22Rv1 (cell line): ENCODE measurements at regions not wholly inside any gene's neighbourhood (a gene's known extent, or its start where the extent isn't known, plus 50 kb on each side); places are given as distances from the start of the nearest gene placed in this dataset.

ENCODE experiments used
- ZFX ChIP-seq: fragments of 450-650 bp; IDR thresholded peaks from 2 replicates; pipeline ENCODE4 v1.6.1; 2017; ENCODE audit warnings: antibody characterized with exemption, borderline replicate concordance
- TF ChIP-seq, protein P1 (sequence below): fragments of 450-650 bp; IDR thresholded peaks from 2 replicates; pipeline ENCODE4 v1.5.1; 2017; ENCODE audit warnings: mild to moderate bottlenecking

DNA sequence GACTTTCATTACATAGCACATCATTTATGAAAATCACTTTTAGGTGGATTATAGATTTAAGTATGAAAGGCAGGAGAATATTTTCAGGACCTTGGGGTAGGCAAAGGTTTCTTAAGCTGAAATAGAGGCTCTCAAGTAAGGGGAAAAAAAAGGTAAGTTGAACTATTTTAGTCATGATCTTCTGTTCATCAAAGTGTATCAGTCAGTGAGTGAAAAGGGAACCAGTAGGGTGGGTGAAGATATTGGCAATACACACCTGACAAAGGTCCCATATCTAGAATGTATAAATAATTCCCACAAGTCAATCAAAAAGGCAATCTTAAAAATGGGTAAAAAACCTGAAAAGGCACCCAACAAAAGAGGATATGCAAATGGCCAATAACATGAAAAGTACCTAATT is 218.6 kb downstream of the KLF13 start:
- TF ChIP-seq, protein P1, sequence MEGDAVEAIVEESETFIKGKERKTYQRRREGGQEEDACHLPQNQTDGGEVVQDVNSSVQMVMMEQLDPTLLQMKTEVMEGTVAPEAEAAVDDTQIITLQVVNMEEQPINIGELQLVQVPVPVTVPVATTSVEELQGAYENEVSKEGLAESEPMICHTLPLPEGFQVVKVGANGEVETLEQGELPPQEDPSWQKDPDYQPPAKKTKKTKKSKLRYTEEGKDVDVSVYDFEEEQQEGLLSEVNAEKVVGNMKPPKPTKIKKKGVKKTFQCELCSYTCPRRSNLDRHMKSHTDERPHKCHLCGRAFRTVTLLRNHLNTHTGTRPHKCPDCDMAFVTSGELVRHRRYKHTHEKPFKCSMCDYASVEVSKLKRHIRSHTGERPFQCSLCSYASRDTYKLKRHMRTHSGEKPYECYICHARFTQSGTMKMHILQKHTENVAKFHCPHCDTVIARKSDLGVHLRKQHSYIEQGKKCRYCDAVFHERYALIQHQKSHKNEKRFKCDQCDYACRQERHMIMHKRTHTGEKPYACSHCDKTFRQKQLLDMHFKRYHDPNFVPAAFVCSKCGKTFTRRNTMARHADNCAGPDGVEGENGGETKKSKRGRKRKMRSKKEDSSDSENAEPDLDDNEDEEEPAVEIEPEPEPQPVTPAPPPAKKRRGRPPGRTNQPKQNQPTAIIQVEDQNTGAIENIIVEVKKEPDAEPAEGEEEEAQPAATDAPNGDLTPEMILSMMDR: no peak
- TF ChIP-seq ZFX: no peak
